ENCODE measurements at regions not wholly inside any gene's neighbourhood (a gene's known extent, or its start where the extent isn't known, plus 50 kb on each side); places are given as distances from the start of the nearest gene placed in this dataset.

- H3K27ac ChIP-seq (ENCODE audit: low read depth in 2 of 2, low read length in 2 of 2): no peak overlapping the region
- H3K9me3 ChIP-seq (ENCODE audit: control insufficient read depth in 2 of 3, insufficient read depth in 1 of 3, low read length in 3 of 3): no peaks in the 10 kb centered on the region
- no peak overlapping the region for H3K4me3 ChIP-seq (ENCODE audit: low read length in 3 of 3)
- H3K9ac ChIP-seq (ENCODE audit: low read length in 3 of 3): no peak overlapping the region
- intact Hi-C loops (cut with DNase I): no loop called here
- no peaks in the 10 kb centered on the region for H3K27me3 ChIP-seq (ENCODE audit: control insufficient read depth, insufficient read depth, low read length)
- H3K4me1 ChIP-seq (ENCODE audit: control insufficient read depth in 2 of 3, insufficient read depth in 2 of 3, low read depth in 1 of 3, low read length in 3 of 3): no peaks in the 10 kb centered on the region
- FAIRE-seq (no peak), DNase-seq (peak in 1 of 5 donors; percentile 17)
- no peaks in the 10 kb centered on the region for H3K36me3 ChIP-seq (ENCODE audit: control insufficient read depth in 2 of 3, insufficient read depth in 3 of 3, low read length in 3 of 3)
- TF ChIP-seq CTCF (IDR thresholded peaks at IDR 0.05; ENCODE audit: borderline replicate concordance, extremely low read depth, insufficient read depth): no peak
Observed at GRCh38 chr5:28703651-28704260, 1665.4 kb upstream of the CDH9 start.

- Histone ChIP-seq H3K9ac (ENCODE audit: low read length in 3 of 3) (no peak overlapping the region), H3K4me3 (ENCODE audit: low read length in 3 of 3) (no peak overlapping the region), H3K27me3 (ENCODE audit: control insufficient read depth, insufficient read depth, low read length) (no peaks in the 10 kb centered on the region), H3K27ac (ENCODE audit: low read depth in 2 of 2, low read length in 2 of 2) (no peak overlapping the region), H3K4me1 (ENCODE audit: control insufficient read depth in 2 of 3, insufficient read depth in 2 of 3, low read depth in 1 of 3, low read length in 3 of 3) (no peaks in the 10 kb centered on the region), H3K36me3 (ENCODE audit: control insufficient read depth in 2 of 3, insufficient read depth in 3 of 3, low read length in 3 of 3) (no peaks in the 10 kb centered on the region), H3K9me3 (ENCODE audit: control insufficient read depth in 2 of 3, insufficient read depth in 1 of 3, low read length in 3 of 3) (no peaks in the 10 kb centered on the region)
- no peak for DNase-seq
- no peak for FAIRE-seq
- intact Hi-C loops (cut with DNase I): no loop called here
- TF ChIP-seq CTCF (IDR thresholded peaks at IDR 0.05; ENCODE audit: borderline replicate concordance, extremely low read depth, insufficient read depth): no peak
Observed at GRCh38 chr5:28691526-28691925, 1653.1 kb upstream of the CDH9 start.

- no peak overlapping the region for H3K27ac ChIP-seq (ENCODE audit: low read depth in 2 of 2, low read length in 2 of 2)
- no peak for FAIRE-seq
- intact Hi-C loops (cut with DNase I): no loop called here
- H3K9ac ChIP-seq (ENCODE audit: low read length in 3 of 3): no peak overlapping the region
- H3K9me3 ChIP-seq (ENCODE audit: control insufficient read depth in 2 of 3, insufficient read depth in 1 of 3, low read length in 3 of 3): no peaks in the 10 kb centered on the region
- no peak for DNase-seq
- no peaks in the 10 kb centered on the region for H3K36me3 ChIP-seq (ENCODE audit: control insufficient read depth in 2 of 3, insufficient read depth in 3 of 3, low read length in 3 of 3)
- TF ChIP-seq CTCF (IDR thresholded peaks at IDR 0.05; ENCODE audit: borderline replicate concordance, extremely low read depth, insufficient read depth): no peak
- no peaks in the 10 kb centered on the region for H3K27me3 ChIP-seq (ENCODE audit: control insufficient read depth, insufficient read depth, low read length)
- no peak overlapping the region for H3K4me3 ChIP-seq (ENCODE audit: low read length in 3 of 3)
- H3K4me1 ChIP-seq (ENCODE audit: control insufficient read depth in 2 of 3, insufficient read depth in 2 of 3, low read depth in 1 of 3, low read length in 3 of 3): no peaks in the 10 kb centered on the region
Observed at GRCh38 chr5:28685794-28686193, 1647.4 kb upstream of the CDH9 start.

GRCh38 chr5:28678899-28679298 is 1640.5 kb upstream of the CDH9 start:
- Histone ChIP-seq H3K4me1 (ENCODE audit: control insufficient read depth in 2 of 3, insufficient read depth in 2 of 3, low read depth in 1 of 3, low read length in 3 of 3) (no peaks in the 10 kb centered on the region), H3K36me3 (ENCODE audit: control insufficient read depth in 2 of 3, insufficient read depth in 3 of 3, low read length in 3 of 3) (no peaks in the 10 kb centered on the region), H3K27me3 (ENCODE audit: control insufficient read depth, insufficient read depth, low read length) (no peaks in the 10 kb centered on the region), H3K9ac (ENCODE audit: low read length in 3 of 3) (no peak overlapping the region), H3K4me3 (ENCODE audit: low read length in 3 of 3) (no peak overlapping the region), H3K9me3 (ENCODE audit: control insufficient read depth in 2 of 3, insufficient read depth in 1 of 3, low read length in 3 of 3) (no peaks in the 10 kb centered on the region), H3K27ac (ENCODE audit: low read depth in 2 of 2, low read length in 2 of 2) (no peak overlapping the region)
- intact Hi-C loops (cut with DNase I): no loop called here
- TF ChIP-seq CTCF (IDR thresholded peaks at IDR 0.05; ENCODE audit: borderline replicate concordance, extremely low read depth, insufficient read depth): no peak
- DNase-seq (no peak), FAIRE-seq (no peak)
